ENCODE measurements at regions not wholly inside any gene's neighbourhood (a gene's known extent, or its start where the extent isn't known, plus 50 kb on each side); places are given as distances from the start of the nearest gene placed in this dataset.

DNA sequence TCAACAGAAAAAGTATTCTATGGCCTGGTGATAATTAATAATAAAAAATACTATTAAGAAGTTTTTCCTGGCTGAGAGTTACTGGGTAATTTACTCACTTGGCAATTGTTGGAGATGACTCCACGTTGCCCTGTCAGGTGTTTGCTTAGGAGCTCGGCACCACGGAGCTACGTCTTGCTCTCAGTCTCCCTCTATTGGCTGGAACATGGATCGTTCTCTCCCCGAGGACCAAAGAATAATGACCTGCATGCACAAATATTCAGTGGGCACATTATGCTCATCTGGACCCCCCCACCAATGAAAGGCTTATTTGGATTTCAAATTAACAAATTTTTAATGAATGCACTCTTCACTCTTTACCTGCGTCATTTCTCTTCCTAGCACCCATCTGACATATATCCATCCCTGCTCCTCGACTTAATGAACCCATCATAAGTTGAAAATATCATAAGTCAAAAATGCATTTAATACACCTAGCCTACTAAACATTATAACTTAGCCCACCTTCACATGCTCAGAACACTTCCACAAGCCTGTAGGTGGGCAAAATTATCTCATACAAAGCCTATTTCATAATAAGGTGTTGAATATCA is 71.0 kb upstream of the CD83 start:
- DNase-seq (ENCODE audit: low read depth in 1 of 2, low spot score in 1 of 2): peak; percentile 54 to 60
- Histone ChIP-seq H3K4me2 (no peak overlapping the region), H3K27ac (no peak overlapping the region), H3K4me1 (no peaks in the 10 kb centered on the region), H3K9me3 (no peaks in the 10 kb centered on the region), H3K4me3 (no peak overlapping the region)
- no peak for FAIRE-seq
- ChIA-PET CTCF (interaction anchor here (0.5 to 4.2 kb wide), 17 partner anchors 9 to 1428 kb away, joined by 3 to 29 read pairs (median 4); partner anchors contain the start of gene RNF182), POLR2A (no interaction called here)
- 14% methylated on average over 8 of the region's 8 CpGs for WGBS (ENCODE audit: missing lambda C conversion rate)
- ATAC-seq: peak; percentile 84 to 85; a peak in 5 of 6 replicates
- no peak for TF ChIP-seq MAZ (IDR thresholded peaks at IDR 0.05; ENCODE audit: borderline replicate concordance, low read depth, low read length)
- no peak for TF ChIP-seq HOXB13 (CRISPR knock-in tag; IDR thresholded peaks at IDR 0.05; ENCODE audit: low read depth)
- TF ChIP-seq CTCF (IDR thresholded peaks at IDR 0.05): peak; percentile 54
- TF ChIP-seq BCL3 (IDR thresholded peaks at IDR 0.05): no peak
- peak; percentile 56 to 58 for TF ChIP-seq RAD21 (conservative IDR thresholded peaks at IDR 0.05 in 1 of 2, IDR thresholded peaks at IDR 0.05 in 1 of 2)
- TF ChIP-seq ESRRA (IDR thresholded peaks at IDR 0.05; ENCODE audit: borderline replicate concordance, low read length): no peak
- peak; percentile 68 for TF ChIP-seq SMC3 (IDR thresholded peaks at IDR 0.05)
- TF ChIP-seq HOXB5 (CRISPR knock-in tag; IDR thresholded peaks at IDR 0.05): no peak
- TF ChIP-seq CHD2 (IDR thresholded peaks at IDR 0.05; ENCODE audit: low read length, partially characterized antibody): no peak

DNA sequence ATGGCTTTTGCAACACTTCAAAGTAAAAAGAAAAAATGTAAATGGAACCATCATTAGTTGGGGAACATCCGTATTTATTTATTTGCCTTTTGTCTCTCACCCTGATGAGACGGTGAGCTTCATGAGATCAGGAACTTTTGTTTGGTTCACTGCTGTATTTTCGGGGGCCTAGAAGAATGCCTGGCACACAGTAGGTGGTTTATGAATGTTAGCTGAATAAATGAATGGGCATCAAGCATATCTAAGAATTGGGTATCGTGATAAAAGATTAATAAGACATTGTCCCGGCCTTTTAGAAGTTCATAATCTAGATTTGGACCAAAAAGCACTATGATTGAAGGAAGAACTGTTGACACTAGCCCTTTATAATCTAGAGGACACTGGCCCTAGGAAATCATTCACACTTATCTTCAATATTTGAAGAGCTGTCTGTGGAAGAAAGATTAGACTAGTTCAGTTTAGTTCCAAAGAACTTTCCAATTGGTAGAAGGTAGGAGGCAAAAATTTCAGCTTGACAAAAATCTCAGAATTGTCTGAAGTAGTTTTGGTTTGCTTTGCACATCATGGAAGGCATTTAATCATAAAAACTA is 70.3 kb upstream of the CD83 start:
- ATAC-seq (no peak), FAIRE-seq (no peak), DNase-seq (ENCODE audit: low read depth in 1 of 2, low spot score in 1 of 2) (no peak)
- Histone ChIP-seq H3K4me3 (no peak overlapping the region), H3K4me1 (no peaks in the 10 kb centered on the region), H3K27ac (no peak overlapping the region), H3K4me2 (no peak overlapping the region), H3K9me3 (no peaks in the 10 kb centered on the region)
- ChIA-PET CTCF (interaction anchor here (0.9 to 4.2 kb wide), 12 partner anchors 10 to 144 kb away, joined by 3 to 29 read pairs (median 6); partner anchors contain the start of gene RNF182), POLR2A (interaction anchor here (0.9 kb wide), 1 partner anchor 123 kb away, joined by 3 read pairs; the partner anchor contains the start of gene RNF182)
- 67% methylated on average over 5 of the region's 5 CpGs for WGBS (ENCODE audit: missing lambda C conversion rate)
- TF ChIP-seq RFX5 (IDR thresholded peaks at IDR 0.05) (no peak), ZNF302 (CRISPR knock-in tag; IDR thresholded peaks at IDR 0.05) (no peak), JUN (IDR thresholded peaks at IDR 0.05) (no peak), CBX8 (IDR thresholded peaks at IDR 0.05) (no peak), HOXB13 (CRISPR knock-in tag; IDR thresholded peaks at IDR 0.05; ENCODE audit: low read depth) (no peak), SMC3 (IDR thresholded peaks at IDR 0.05) (no peak), CEBPB (IDR thresholded peaks at IDR 0.05) (no peak), HES2 (IDR thresholded peaks at IDR 0.05) (no peak), FOSL2 (IDR thresholded peaks at IDR 0.05) (no peak), FOSL2 (CRISPR knock-in tag; IDR thresholded peaks at IDR 0.05) (no peak), ZSCAN20 (CRISPR knock-in tag; IDR thresholded peaks at IDR 0.05) (no peak), HOXA7 (CRISPR knock-in tag; IDR thresholded peaks at IDR 0.05) (no peak), RARB (CRISPR knock-in tag; IDR thresholded peaks at IDR 0.05) (no peak), HOXB5 (CRISPR knock-in tag; IDR thresholded peaks at IDR 0.05) (no peak), TFCP2L1 (CRISPR knock-in tag; IDR thresholded peaks at IDR 0.05) (no peak), ZFP36 (IDR thresholded peaks at IDR 0.05; ENCODE audit: borderline replicate concordance, partially characterized antibody) (no peak), CHD2 (IDR thresholded peaks at IDR 0.05; ENCODE audit: low read length, partially characterized antibody) (no peak), BHLHE40 (IDR thresholded peaks at IDR 0.05; ENCODE audit: low read depth, low read length) (no peak)
